BJ (cell line): ENCODE measurements at regions not wholly inside any gene's neighbourhood (a gene's known extent, or its start where the extent isn't known, plus 50 kb on each side); places are given as distances from the start of the nearest gene placed in this dataset.
"Not testable (repeated sequence)": the region's sequence is repeated elsewhere in the genome, so short reads cannot be mapped to it uniquely, and the experiment has no call there.

ENCODE experiments used
- CTCF ChIA-PET: fragments of 350-600 bp; formaldehyde crosslinking; extraction: SDS; loops from one replicate; lab custom pipeline; 2021; ENCODE audit warnings: antibody characterized with exemption, inconsistent platforms; lab: Yijun Ruan, JAX
- POLR2A ChIA-PET: fragments of 300-600 bp; sonication (Branson Sonifier 250); formaldehyde crosslinking; extraction: SDS; loops from one replicate; lab custom pipeline; 2021; ENCODE audit warnings: antibody characterized with exemption; lab: Charles Lee
- DNase-seq: peaks from one replicate; pipeline ENCODE4 v3.0.0-alpha.2; 2011; ENCODE audit warnings: low read depth
- H3K27me3 ChIP-seq: 2 replicates; pipeline ENCODE4 v1.6.0; 2011; ENCODE audit warnings: low read length; ENCODE audit not compliant: control insufficient read depth, insufficient read depth
- H3K36me3 ChIP-seq: 2 replicates; pipeline ENCODE4 v1.5.1; 2011; ENCODE audit warnings: low read length; ENCODE audit not compliant: control insufficient read depth, insufficient read depth
- H3K4me3 ChIP-seq: 2 replicates; pipeline ENCODE4 v1.5.1; 2011; ENCODE audit warnings: low read depth, mild to moderate bottlenecking, control low read depth, low read length
- TF ChIP-seq, protein P1 (sequence below): IDR thresholded peaks from 2 replicates; pipeline ENCODE4 v1.5.1; 2011; ENCODE audit warnings: low read depth, mild to moderate bottlenecking, control low read depth, inconsistent platforms, low read length, moderate library complexity; ENCODE audit not compliant: insufficient read depth

DNA sequence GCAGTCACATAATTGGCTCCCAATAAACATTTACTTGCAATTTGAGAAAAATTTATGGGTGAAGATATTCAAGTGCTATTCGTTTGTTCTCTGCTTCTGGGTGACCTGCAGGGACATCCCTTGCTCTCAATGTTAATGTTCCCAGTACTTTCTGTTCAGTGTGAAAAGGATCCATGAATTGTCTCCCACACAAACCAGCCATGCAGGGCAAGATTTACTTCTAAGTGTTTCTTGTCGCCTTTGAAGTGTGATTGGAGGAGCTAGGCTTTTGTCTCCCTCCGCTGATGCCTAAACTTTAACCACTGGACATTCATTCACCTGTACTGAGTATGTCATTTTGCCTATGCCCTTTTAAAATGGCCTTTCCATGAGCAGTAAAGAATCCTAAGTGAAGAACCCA lies 66.4 kb upstream of the ADA2 start:
- Histone ChIP-seq H3K27me3 (no peaks in the 10 kb centered on the region), H3K36me3 (no peaks in the 10 kb centered on the region), H3K4me3 (no peak overlapping the region)
- TF ChIP-seq, protein P1, sequence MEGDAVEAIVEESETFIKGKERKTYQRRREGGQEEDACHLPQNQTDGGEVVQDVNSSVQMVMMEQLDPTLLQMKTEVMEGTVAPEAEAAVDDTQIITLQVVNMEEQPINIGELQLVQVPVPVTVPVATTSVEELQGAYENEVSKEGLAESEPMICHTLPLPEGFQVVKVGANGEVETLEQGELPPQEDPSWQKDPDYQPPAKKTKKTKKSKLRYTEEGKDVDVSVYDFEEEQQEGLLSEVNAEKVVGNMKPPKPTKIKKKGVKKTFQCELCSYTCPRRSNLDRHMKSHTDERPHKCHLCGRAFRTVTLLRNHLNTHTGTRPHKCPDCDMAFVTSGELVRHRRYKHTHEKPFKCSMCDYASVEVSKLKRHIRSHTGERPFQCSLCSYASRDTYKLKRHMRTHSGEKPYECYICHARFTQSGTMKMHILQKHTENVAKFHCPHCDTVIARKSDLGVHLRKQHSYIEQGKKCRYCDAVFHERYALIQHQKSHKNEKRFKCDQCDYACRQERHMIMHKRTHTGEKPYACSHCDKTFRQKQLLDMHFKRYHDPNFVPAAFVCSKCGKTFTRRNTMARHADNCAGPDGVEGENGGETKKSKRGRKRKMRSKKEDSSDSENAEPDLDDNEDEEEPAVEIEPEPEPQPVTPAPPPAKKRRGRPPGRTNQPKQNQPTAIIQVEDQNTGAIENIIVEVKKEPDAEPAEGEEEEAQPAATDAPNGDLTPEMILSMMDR = no peak
- POLR2A ChIA-PET = no interaction called here
- DNase-seq = no peak
- CTCF ChIA-PET = no interaction called here

DNA sequence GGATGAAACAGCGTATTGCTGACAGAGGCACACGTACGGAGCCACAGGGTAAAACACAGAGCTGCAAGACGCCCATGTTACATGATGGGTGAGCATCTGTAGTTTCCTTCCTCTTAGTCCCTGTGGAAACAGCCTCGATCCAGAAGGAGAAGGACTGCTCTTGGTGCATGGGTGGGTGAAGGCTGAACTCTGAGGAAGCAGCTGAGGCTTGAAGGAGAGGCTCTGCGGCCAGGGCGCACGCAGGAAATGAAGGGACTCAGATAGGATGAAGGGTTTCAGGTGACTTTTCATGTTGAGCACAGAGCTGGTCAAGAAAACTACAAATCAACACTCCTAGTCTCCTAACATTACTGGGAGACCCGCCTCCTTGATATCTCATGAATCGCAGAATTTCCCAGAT lies 65.7 kb upstream of the ADA2 start:
- ChIA-PET CTCF (interaction anchor here (1.1 kb wide), 1 partner anchor 113 kb away, joined by 4 read pairs; no protein-coding TSS in a partner anchor), POLR2A (no interaction called here)
- Histone ChIP-seq H3K36me3 (no peaks in the 10 kb centered on the region), H3K27me3 (no peaks in the 10 kb centered on the region), H3K4me3 (no peak overlapping the region)
- DNase-seq = no peak
- TF ChIP-seq, protein P1 = no peak

DNA sequence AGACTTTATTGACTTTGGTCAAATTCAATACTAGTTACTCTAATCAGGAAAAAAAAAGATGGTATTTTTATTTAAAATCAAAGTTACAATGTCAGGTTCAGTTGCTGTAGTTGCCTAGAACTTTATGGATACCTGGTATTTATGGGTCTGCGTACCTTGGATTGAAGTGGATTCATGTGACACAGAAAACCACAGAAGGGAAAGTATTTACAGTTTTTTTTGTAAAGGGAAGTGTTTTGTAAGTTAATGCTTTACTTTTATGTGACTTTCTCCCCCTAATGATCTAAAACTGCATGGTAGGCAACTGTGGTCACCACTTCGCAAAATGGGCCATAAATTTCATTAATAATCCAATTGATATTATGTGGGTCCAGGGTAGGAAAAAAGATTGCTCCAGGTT lies 65.2 kb upstream of the ADA2 start:
- Histone ChIP-seq H3K36me3 (no peaks in the 10 kb centered on the region), H3K27me3 (no peaks in the 10 kb centered on the region), H3K4me3 (no peak overlapping the region)
- DNase-seq = no peak
- ChIA-PET POLR2A (no interaction called here), CTCF (interaction anchor here (1.1 kb wide), 1 partner anchor 113 kb away, joined by 4 read pairs; no protein-coding TSS in a partner anchor)
- TF ChIP-seq, protein P1 = no peak

DNA sequence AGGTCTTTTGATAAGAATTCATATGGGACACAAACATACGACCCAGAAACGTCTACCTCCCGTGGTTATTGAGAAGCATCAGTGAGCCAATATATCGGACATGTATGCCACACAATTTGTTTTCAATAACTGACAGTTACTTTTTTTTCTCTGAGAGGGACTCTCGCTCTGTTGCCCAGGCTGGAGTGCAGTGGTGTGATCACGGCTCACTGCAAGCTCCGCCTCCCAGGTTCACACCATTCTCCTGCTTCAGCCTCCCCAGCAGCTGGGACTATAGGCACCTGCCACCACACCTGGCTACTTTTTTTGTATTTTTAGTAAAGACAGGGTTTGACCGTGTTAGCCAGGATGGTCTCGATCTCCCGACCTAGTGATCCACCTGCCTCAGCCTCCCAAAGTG lies 64.6 kb upstream of the ADA2 start:
- H3K27me3 ChIP-seq, POLR2A ChIA-PET, CTCF ChIA-PET, H3K36me3 ChIP-seq, H3K4me3 ChIP-seq, DNase-seq: not testable (repeated sequence)

DNA sequence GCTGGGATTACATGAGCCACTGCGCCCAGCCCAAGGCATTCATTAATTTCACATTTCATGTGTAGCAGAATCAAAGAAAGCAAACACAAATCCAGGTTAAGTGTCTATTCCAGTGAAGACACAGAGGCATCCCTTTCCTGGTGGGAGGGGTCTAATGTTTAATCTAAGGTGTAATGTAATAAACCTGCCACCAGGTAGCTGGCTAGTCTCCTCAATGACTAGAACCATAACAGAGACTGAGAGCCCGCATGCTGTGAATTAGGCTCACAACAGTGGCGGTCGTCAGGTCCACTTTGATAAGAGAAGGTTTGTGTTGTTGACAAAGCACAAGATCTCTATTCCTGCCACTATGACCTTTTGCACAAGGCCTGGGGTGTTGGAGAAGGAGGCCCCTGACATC lies 64.2 kb upstream of the ADA2 start:
- no peak for DNase-seq
- ChIA-PET POLR2A (no interaction called here), CTCF (no interaction called here)
- TF ChIP-seq, protein P1 = no peak
- no peak overlapping the region for H3K4me3 ChIP-seq
- H3K27me3 ChIP-seq = no peaks in the 10 kb centered on the region
- no peaks in the 10 kb centered on the region for H3K36me3 ChIP-seq

DNA sequence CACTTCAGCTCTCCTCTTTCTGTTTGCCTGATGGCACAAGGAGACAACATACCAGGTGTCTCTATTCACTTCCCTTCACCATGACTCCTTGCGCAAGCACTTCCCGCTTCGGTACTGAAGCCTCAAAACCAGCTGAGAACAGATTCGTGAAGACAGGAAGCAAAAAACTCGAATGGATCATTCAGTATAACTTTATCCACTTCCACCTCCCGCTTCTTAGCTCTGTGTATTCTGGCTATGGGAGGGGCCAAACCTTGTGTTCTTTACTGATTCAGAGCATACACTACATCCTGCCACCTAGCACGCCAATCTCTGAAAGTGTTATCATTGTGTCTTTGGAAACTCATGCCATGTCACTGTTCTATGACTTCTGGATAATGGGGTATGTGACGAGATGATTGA lies 62.2 kb upstream of the ADA2 start:
- Histone ChIP-seq H3K36me3 (no peaks in the 10 kb centered on the region), H3K4me3 (no peak overlapping the region), H3K27me3 (no peaks in the 10 kb centered on the region)
- CTCF ChIA-PET = interaction anchor here (0.7 kb wide), 1 partner anchor 16 kb away, joined by 3 read pairs; no protein-coding TSS in a partner anchor
- POLR2A ChIA-PET = no interaction called here
- TF ChIP-seq, protein P1 = no peak
- DNase-seq = no peak
